HepG2 (cell line): ENCODE measurements at regions not wholly inside any gene's neighbourhood (a gene's known extent, or its start where the extent isn't known, plus 50 kb on each side); places are given as distances from the start of the nearest gene placed in this dataset.

Source experiments
- ATAC-seq: fragments of 200-7000 bp; cut with Tn5 transposase; 3 replicates; pipeline ENCODE4 v1.9.1; 2020; ENCODE audit warnings: mild to moderate bottlenecking, moderate library complexity
- BruUV-seq: library from RNA; stranded (reverse); fragments of 400-500 nt; replicated peaks from 2 replicates; lab custom pipeline; 2021; lab: Mats Ljungman, UMichigan
- CTCF ChIA-PET: fragments of 300-600 bp; formaldehyde crosslinking; extraction: SDS; loops from one replicate; lab custom pipeline; 2021; ENCODE audit warnings: low total read pairs, inconsistent platforms, low intra/inter-chr PET ratio; lab: Yijun Ruan, JAX
- POLR2A ChIA-PET: fragments of 350-600 bp; sonication (Branson Sonifier 250); formaldehyde crosslinking; loops from one replicate; lab custom pipeline; 2020; ENCODE audit warnings: antibody characterized with exemption, inconsistent platforms; lab: Yijun Ruan, JAX
- DNase-seq: peaks from one replicate; pipeline ENCODE4 v3.0.0-alpha.2; 2015; ENCODE audit warnings: low spot score
- FAIRE-seq: peaks from 3 replicates; lab custom pipeline; 2011; peaks lifted over from hg19 to GRCh38; lab: Jason Lieb, UNC
- H2AFZ ChIP-seq: one replicate; pipeline ENCODE4 v1.6.1; 2011; ENCODE audit warnings: low read length, inconsistent platforms
- H3K27ac ChIP-seq: fragments of 300-600 bp; 3 replicates; pipeline ENCODE4 v1.8.0; 2011; ENCODE audit warnings: mixed run types, mild to moderate bottlenecking, mixed read lengths, low read length, inconsistent platforms; ENCODE audit not compliant: insufficient read depth; ENCODE audit errors: extremely low read length
- H3K27me3 ChIP-seq, 2 experiments: fragments of 200-600 bp in 1 of 2; 2 replicates in 1 of 2; 3 replicates in 1 of 2; pipeline versions ENCODE4 v1.6.0 to v1.8.0; 2011; ENCODE audit warnings: low read length in 2 of 2, mild to moderate bottlenecking in 2 of 2, moderate library complexity in 2 of 2, inconsistent platforms in 1 of 2; ENCODE audit not compliant: insufficient read depth in 2 of 2, control insufficient read depth in 1 of 2
- H3K36me3 ChIP-seq, 2 experiments: fragments of 200-600 bp in 1 of 2; replicated peaks in 1 of 2; 2 replicates in 1 of 2; 3 replicates in 1 of 2; pipeline versions ENCODE4 v1.5.1 to v1.8.0; 2011; ENCODE audit warnings: low read length in 2 of 2, inconsistent platforms in 1 of 2; ENCODE audit not compliant: insufficient read depth in 2 of 2, control insufficient read depth in 1 of 2
- H3K4me1 ChIP-seq: 2 replicates; pipeline ENCODE4 v1.5.1; 2012; ENCODE audit warnings: low read length, inconsistent platforms; ENCODE audit not compliant: insufficient read depth
- H3K4me2 ChIP-seq: 2 replicates; pipeline ENCODE4 v1.6.0; 2011; ENCODE audit warnings: low read depth, low read length, inconsistent platforms
- H3K4me3 ChIP-seq, 3 experiments: fragments of 200-600 bp in 1 of 3; sonication (generic), shearing (Covaris generic) in 1 of 3; replicated peaks in 1 of 3; 2 replicates each; pipeline ENCODE4 v1.5.1; 2011 to 2016; ENCODE audit warnings: low read length in 3 of 3, inconsistent platforms in 2 of 3, low read depth in 2 of 3, mild to moderate bottlenecking in 2 of 3, control low read depth in 1 of 3, mixed read lengths in 1 of 3; ENCODE audit not compliant: insufficient read depth in 1 of 3
- H3K79me2 ChIP-seq: one replicate; pipeline ENCODE4 v1.6.1; 2011; ENCODE audit warnings: low read length, inconsistent platforms; ENCODE audit not compliant: insufficient read depth
- H3K9ac ChIP-seq: 2 replicates; pipeline ENCODE4 v1.6.0; 2011; ENCODE audit warnings: mild to moderate bottlenecking, low read depth, low read length, inconsistent platforms; ENCODE audit not compliant: insufficient read depth
- H3K9me3 ChIP-seq: 2 replicates; pipeline ENCODE4 v1.5.1; 2012; ENCODE audit warnings: mild to moderate bottlenecking, low read length
- H4K20me1 ChIP-seq: 2 replicates; pipeline ENCODE4 v1.6.0; 2011; ENCODE audit warnings: inconsistent platforms, mild to moderate bottlenecking, low read length, moderate library complexity; ENCODE audit not compliant: insufficient read depth
- MAFF ChIP-seq: IDR thresholded peaks from 2 replicates; pipeline ENCODE4 v1.6.1; 2011; ENCODE audit warnings: low read depth, low read length, improper control_type of control experiment
- MAFK ChIP-seq, 2 experiments: IDR thresholded peaks in 1 of 2; conservative IDR thresholded peaks in 1 of 2; 2 replicates each; pipeline ENCODE4 v1.6.1; 2011; ENCODE audit warnings: improper control_type of control experiment in 2 of 2, low read length in 2 of 2
- NFAT5 ChIP-seq: sonication (generic); formaldehyde crosslinking; IDR thresholded peaks from 2 replicates; pipeline ENCODE4 v1.4.0; 2020; ENCODE audit warnings: missing genetic modification reagents
- ZNF607 ChIP-seq: sonication (generic); formaldehyde crosslinking; IDR thresholded peaks from 2 replicates; pipeline ENCODE4 v1.5.1; 2020; ENCODE audit warnings: missing genetic modification reagents, mild to moderate bottlenecking, borderline replicate concordance
- ZNF629 ChIP-seq: sonication (generic); formaldehyde crosslinking; conservative IDR thresholded peaks from 2 replicates; pipeline ENCODE4 v1.5.0; 2020; ENCODE audit warnings: missing genetic modification reagents
- WGBS: methylation state at CpG from one replicate; pipeline ENCODE4 v1.1.6; 2017; ENCODE audit warnings: low lambda C conversion rate; 5-methylcytosine and 5-hydroxymethylcytosine counted together
- in situ Hi-C: cut with HindIII; loops from 2 replicates; pipeline ENCODE4 v1.10.0; 2017; ENCODE audit warnings: low pct_unique_long_range_greater_than_20kb; ENCODE audit not compliant: extremely low pct_ligation_motif_present
- intact Hi-C: fragments of 100-400 bp; cut with micrococcal nuclease; formaldehyde crosslinking; loops from one replicate; pipeline ENCODE4 v1.10.0; 2022; ENCODE audit not compliant: unreplicated experiment

- POLR2A ChIA-PET: no interaction called here
- no peaks in the 10 kb centered on the region for H3K36me3 ChIP-seq
- intact Hi-C loops (no loop called here), in situ Hi-C loops (no loop called here)
- no peaks in the 10 kb centered on the region for H3K9me3 ChIP-seq
- H3K4me1 ChIP-seq: no peaks in the 10 kb centered on the region
- H3K4me2 ChIP-seq: no peak overlapping the region
- WGBS: 0% methylated on average over 1 of the region's 1 CpG
- DNase-seq (no peak), FAIRE-seq (no peak), ATAC-seq (no peak)
- H3K27me3 ChIP-seq: no peaks in the 10 kb centered on the region
- CTCF ChIA-PET: no interaction called here
- H2AFZ ChIP-seq: no peak overlapping the region
- H3K27ac ChIP-seq: no peak overlapping the region
- H4K20me1 ChIP-seq: no peaks in the 10 kb centered on the region
- no peak overlapping the region for H3K4me3 ChIP-seq
- H3K79me2 ChIP-seq: no peaks in the 10 kb centered on the region
- BruUV-seq: no TSS peak
- no peak for TF ChIP-seq ZNF607
- TF ChIP-seq MAFK (conservative IDR thresholded peaks at IDR 0.05 in 1 of 2, IDR thresholded peaks at IDR 0.05 in 1 of 2; ENCODE audit: low read length in 2 of 2): peak; percentile 40 to 50; a peak in 2 of 4 replicates
- TF ChIP-seq NFAT5 (CRISPR knock-in tag): no peak
- 0 out of 2 replicates have a peak, but pooled peaks have one; percentile 22 for TF ChIP-seq ZNF629 (CRISPR knock-in tag)
- TF ChIP-seq MAFF: peak; percentile 31; the same call in 1 of the 2 replicates
- H3K9ac ChIP-seq: no peak overlapping the region
Measured at GRCh38 chr13:76503291-76503690, 382.9 kb downstream of the KCTD12 start.
